Esophagus muscularis mucosa (tissue), 4 donors: ENCODE measurements at regions not wholly inside any gene's neighbourhood (a gene's known extent, or its start where the extent isn't known, plus 50 kb on each side); places are given as distances from the start of the nearest gene placed in this dataset.
A peak's percentile ranks its signal among the peaks of the same experiment; 100 is the strongest.

Experiments used
- DNase-seq: peaks from one replicate; pipeline ENCODE4 v3.0.0-alpha.2; 2017; ENCODE audit errors: extremely low spot score
- H3K27ac ChIP-seq, 4 donors: fragments of 200-600 bp; sonication (generic); replicated peaks in 1 of 4; 1 replicate in 3 of 4; 2 replicates in 1 of 4; pipeline ENCODE4 v1.5.1; 2016 to 2019; ENCODE audit warnings: mild to moderate bottlenecking in 1 of 4
- H3K27me3 ChIP-seq, 4 donors: fragments of 200-600 bp; sonication (generic); one replicate each; pipeline versions ENCODE4 v1.5.1 to v1.6.0; 2016 to 2019
- H3K36me3 ChIP-seq, 4 donors: fragments of 200-600 bp; sonication (generic); one replicate each; pipeline ENCODE4 v1.5.1; 2016 to 2019
- H3K4me1 ChIP-seq, 4 donors: fragments of 200-600 bp; sonication (generic); one replicate each; pipeline ENCODE4 v1.5.1; 2016 to 2019
- H3K4me3 ChIP-seq, 4 donors: fragments of 200-600 bp; sonication (generic); 1 replicate in 2 of 4; 2 replicates in 2 of 4; pipeline ENCODE4 v1.5.1; 2016 to 2019; ENCODE audit warnings: mild to moderate bottlenecking in 4 of 4, moderate library complexity in 1 of 4
- H3K9me3 ChIP-seq, 4 donors: fragments of 200-600 bp; sonication (generic); 1 replicate in 3 of 4; 2 replicates in 1 of 4; pipeline ENCODE4 v1.5.1; 2016 to 2019
- CTCF ChIP-seq, 3 experiments: fragments of 200-600 bp in 2 of 3; fragments of 450-650 bp in 1 of 3; sonication (generic) in 2 of 3; IDR thresholded peaks; one replicate each; pipeline ENCODE4 v1.5.1; 2017 to 2019; ENCODE audit warnings: antibody characterized with exemption in 3 of 3, mild to moderate bottlenecking in 2 of 3, moderate library complexity in 1 of 3
- EP300 ChIP-seq: sonication (generic); formaldehyde crosslinking; IDR thresholded peaks from one replicate; pipeline ENCODE4 v1.6.1; 2017; ENCODE audit warnings: antibody characterized with exemption
- POLR2A ChIP-seq: fragments of 450-650 bp; IDR thresholded peaks from one replicate; pipeline ENCODE4 v1.6.1; 2017; ENCODE audit warnings: antibody characterized with exemption, moderate library complexity, mild to moderate bottlenecking, low read depth
- POLR2AphosphoS5 ChIP-seq, 2 donors: sonication (generic); formaldehyde crosslinking; IDR thresholded peaks; one replicate each; pipeline ENCODE4 v1.6.1; 2017; ENCODE audit warnings: antibody characterized with exemption in 2 of 2
- WGBS: methylation state at CpG from one replicate; pipeline ENCODE4 v1.1.5; 2018; 5-methylcytosine and 5-hydroxymethylcytosine counted together
- intact Hi-C: fragments of 100-400 bp; cut with DNase I; formaldehyde crosslinking; loops from one replicate; pipeline ENCODE4 v1.15.1; 2023

- TF ChIP-seq EP300 (no peak), POLR2AphosphoS5 (IDR thresholded peaks at IDR 0.05) (no peak), POLR2A (no peak), CTCF (IDR thresholded peaks at IDR 0.05) (no peak)
- intact Hi-C loops, result no loop called here
- peaks cover 17 to 61% (median 57%) of the 10 kb centered on the region in 4 donors for H3K4me1 ChIP-seq
- H3K4me3 ChIP-seq, result peak overlapping the region in 2 of 4 donors; percentile 4 to 16
- WGBS, result 50% methylated on average over 10 of the region's 10 CpGs
- H3K9me3 ChIP-seq, result no peaks in the 10 kb centered on the region
- H3K27me3 ChIP-seq, result no peaks in the 10 kb centered on the region
- peak overlapping the region; percentile 54 to 71 (median 62) for H3K27ac ChIP-seq
- no peak for DNase-seq
- no peaks in the 10 kb centered on the region for H3K36me3 ChIP-seq
These were observed 159.2 kb upstream of the RAI14 start for GRCh38 chr5:34496701-34497469.

- TF ChIP-seq POLR2AphosphoS5 (IDR thresholded peaks at IDR 0.05) (no peak), EP300 (no peak), POLR2A (no peak), CTCF (IDR thresholded peaks at IDR 0.05) (no peak)
- peaks cover 17 to 67% (median 62%) of the 10 kb centered on the region in 4 donors for H3K4me1 ChIP-seq
- 82% methylated on average over 3 of the region's 3 CpGs for WGBS
- intact Hi-C loops, result no loop called here
- H3K27me3 ChIP-seq, result no peaks in the 10 kb centered on the region
- no peaks in the 10 kb centered on the region for H3K9me3 ChIP-seq
- peak overlapping the region in 3 of 4 donors; percentile 54 to 64 (median 61) for H3K27ac ChIP-seq
- H3K4me3 ChIP-seq, result no peak overlapping the region
- no peaks in the 10 kb centered on the region for H3K36me3 ChIP-seq
- no peak for DNase-seq
These were observed 158.7 kb upstream of the RAI14 start for GRCh38 chr5:34497470-34497808.

- Histone ChIP-seq H3K27me3 (no peaks in the 10 kb centered on the region), H3K9me3 (no peaks in the 10 kb centered on the region), H3K4me3 (no peak overlapping the region), H3K36me3 (no peaks in the 10 kb centered on the region), H3K4me1 (peaks cover 22 to 78% (median 73%) of the 10 kb centered on the region in 4 donors), H3K27ac (peak overlapping the region; percentile 71 to 80 (median 76))
- DNase-seq, result no peak
- TF ChIP-seq POLR2A, result no peak
- WGBS, result 58% methylated on average over 4 of the region's 4 CpGs
- intact Hi-C loops, result no loop called here
These were observed 157.6 kb upstream of the RAI14 start for GRCh38 chr5:34498572-34498971.

- H3K4me3 ChIP-seq, result no peak overlapping the region
- H3K27me3 ChIP-seq, result no peaks in the 10 kb centered on the region
- H3K9me3 ChIP-seq, result no peaks in the 10 kb centered on the region
- peaks cover 28 to 84% (median 79%) of the 10 kb centered on the region in 4 donors for H3K4me1 ChIP-seq
- intact Hi-C loops, result no loop called here
- H3K27ac ChIP-seq, result peak overlapping the region; percentile 71 to 80 (median 76)
- DNase-seq, result no peak
- WGBS, result 80% methylated on average over 5 of the region's 5 CpGs
- TF ChIP-seq CTCF (IDR thresholded peaks at IDR 0.05), result no peak
- TF ChIP-seq POLR2A, result no peak
- TF ChIP-seq POLR2AphosphoS5 (IDR thresholded peaks at IDR 0.05), result peak in 1 of 2 donors; percentile 45
- no peak for TF ChIP-seq EP300
- no peaks in the 10 kb centered on the region for H3K36me3 ChIP-seq
These were observed 157.0 kb upstream of the RAI14 start for GRCh38 chr5:34499001-34499734.

GRCh38 chr5:34500236-34500847 lies 155.8 kb upstream of the RAI14 start:
- H3K27ac ChIP-seq, result peak overlapping the region; percentile 71 to 80 (median 76)
- no peaks in the 10 kb centered on the region for H3K9me3 ChIP-seq
- intact Hi-C loops, result no loop called here
- no peaks in the 10 kb centered on the region for H3K27me3 ChIP-seq
- H3K36me3 ChIP-seq, result no peaks in the 10 kb centered on the region
- H3K4me3 ChIP-seq, result no peak overlapping the region
- WGBS, result 78% methylated on average over 9 of the region's 9 CpGs
- H3K4me1 ChIP-seq, result peaks cover 29 to 94% (median 87%) of the 10 kb centered on the region in 4 donors
- TF ChIP-seq EP300, result no peak
- TF ChIP-seq POLR2A, result no peak
- TF ChIP-seq CTCF (IDR thresholded peaks at IDR 0.05), result no peak
- TF ChIP-seq POLR2AphosphoS5 (IDR thresholded peaks at IDR 0.05), result no peak
- no peak for DNase-seq
